B cell (primary cell): ENCODE measurements at regions not wholly inside any gene's neighbourhood (a gene's known extent, or its start where the extent isn't known, plus 50 kb on each side); places are given as distances from the start of the nearest gene placed in this dataset.

Experiments
- ATAC-seq: fragments of 200-7000 bp; cut with Tn5 transposase; one replicate; pipeline ENCODE4 v1.10.0; 2021; ENCODE audit warnings: low read depth, mild to moderate bottlenecking, moderate number of reproducible peaks, moderate library complexity
- CTCF ChIA-PET: fragments of 350-600 bp; sonication (Branson Sonifier 250); formaldehyde crosslinking; loops from one replicate; lab custom pipeline; 2021; ENCODE audit warnings: antibody characterized with exemption, inconsistent platforms; lab: Charles Lee
- POLR2A ChIA-PET: fragments of 350-600 bp; sonication (Branson Sonifier 250); formaldehyde crosslinking; loops from one replicate; lab custom pipeline; 2021; ENCODE audit warnings: antibody characterized with exemption; lab: Charles Lee
- DNase-seq: peaks from one replicate; pipeline ENCODE4 v3.0.0; 2013
- H2AFZ ChIP-seq: 2 replicates; pipeline ENCODE4 v1.6.1; 2012; ENCODE audit warnings: mild to moderate bottlenecking, low read depth, low read length; ENCODE audit not compliant: insufficient read depth, poor library complexity, severe bottlenecking
- H3K27ac ChIP-seq, 2 donors: 1 replicate in 1 of 2; 2 replicates in 1 of 2; pipeline ENCODE4 v1.5.1; 2012 to 2013; ENCODE audit warnings: low read length in 2 of 2, mild to moderate bottlenecking in 2 of 2, moderate library complexity in 1 of 2
- H3K27me3 ChIP-seq, 4 experiments: fragments of 200-600 bp in 1 of 4; sonication (generic) in 1 of 4; replicated peaks in 1 of 4; 1 replicate in 2 of 4; 2 replicates in 2 of 4; pipeline versions ENCODE4 v1.6.1 to v1.7.0; 2013 to 2016; ENCODE audit warnings: low read length in 3 of 4, mild to moderate bottlenecking in 2 of 4, mixed read lengths in 1 of 4, moderate library complexity in 1 of 4; ENCODE audit not compliant: insufficient read depth in 4 of 4, control insufficient read depth in 3 of 4; ENCODE audit errors: control extremely low read depth in 1 of 4
- H3K36me3 ChIP-seq, 2 experiments: replicated peaks in 1 of 2; 1 replicate in 1 of 2; 2 replicates in 1 of 2; pipeline versions ENCODE4 v1.6.1 to v1.7.1; 2013; ENCODE audit warnings: low read length in 1 of 2; ENCODE audit not compliant: insufficient read depth in 2 of 2, control insufficient read depth in 1 of 2; ENCODE audit errors: control extremely low read depth in 1 of 2, extremely low read depth in 1 of 2
- H3K4me1 ChIP-seq, 2 donors: fragments of 200-600 bp in 1 of 2; sonication (generic) in 1 of 2; 1 replicate in 1 of 2; 2 replicates in 1 of 2; pipeline versions ENCODE4 v1.5.1 to v1.6.1; 2013 to 2017; ENCODE audit warnings: low read length in 2 of 2; ENCODE audit not compliant: control insufficient read depth in 2 of 2, insufficient read depth in 2 of 2
- H3K4me2 ChIP-seq: replicated peaks from 2 replicates; pipeline ENCODE3; 2012; ENCODE audit warnings: mild to moderate bottlenecking, low read depth, low read length; ENCODE audit not compliant: poor library complexity, severe bottlenecking
- H3K4me3 ChIP-seq, 5 experiments: fragments of 200-600 bp in 1 of 5; sonication (generic) in 1 of 5; 1 replicate in 3 of 5; 2 replicates in 2 of 5; pipeline versions ENCODE4 v1.5.1 to v1.7.0; 2011 to 2016; ENCODE audit warnings: low read length in 4 of 5, mild to moderate bottlenecking in 4 of 5, low read depth in 2 of 5, control low read depth in 1 of 5, moderate library complexity in 1 of 5; ENCODE audit not compliant: insufficient read depth in 1 of 5; ENCODE audit errors: control extremely low read depth in 1 of 5, extremely low read depth in 1 of 5
- H3K79me2 ChIP-seq: fragments of 200-600 bp; sonication (generic); one replicate; pipeline ENCODE4 v1.6.0; 2016; ENCODE audit warnings: low read length; ENCODE audit not compliant: control insufficient read depth, insufficient read depth
- H3K9ac ChIP-seq: fragments of 200-600 bp; sonication (generic); 2 replicates; pipeline ENCODE4 v1.6.1; 2017; ENCODE audit warnings: mild to moderate bottlenecking, low read length, moderate library complexity
- H3K9me3 ChIP-seq, 3 donors: one replicate each; pipeline versions ENCODE4 v1.6.1 to v1.7.1; 2013; ENCODE audit warnings: low read length in 2 of 3; ENCODE audit not compliant: control insufficient read depth in 2 of 3, insufficient read depth in 1 of 3; ENCODE audit errors: control extremely low read depth in 1 of 3
- H4K20me1 ChIP-seq: 2 replicates; pipeline ENCODE4 v1.6.0; 2012; ENCODE audit warnings: mild to moderate bottlenecking, low read length; ENCODE audit not compliant: insufficient read depth, control insufficient read depth, poor library complexity, severe bottlenecking
- H3K27ac Mint-ChIP-seq: one replicate; pipeline ENCODE4 v1.8.0; 2021; ENCODE audit warnings: mixed read lengths
- H3K27me3 Mint-ChIP-seq: one replicate; pipeline ENCODE4 v1.8.0; 2021; ENCODE audit warnings: mixed read lengths
- H3K4me1 Mint-ChIP-seq: one replicate; pipeline ENCODE4 v1.8.0; 2021; ENCODE audit warnings: mixed read lengths
- H3K4me3 Mint-ChIP-seq: one replicate; pipeline ENCODE4 v1.8.0; 2021; ENCODE audit warnings: mixed read lengths
- H3K9me3 Mint-ChIP-seq: one replicate; pipeline ENCODE4 v1.8.0; 2022; ENCODE audit warnings: mixed read lengths; ENCODE audit not compliant: insufficient read depth
- CTCF ChIP-seq: fragments of 200-600 bp; IDR thresholded peaks from one replicate; pipeline ENCODE4 v1.8.0; 2022; ENCODE audit warnings: antibody characterized with exemption, mild to moderate bottlenecking
- EZH2 ChIP-seq: IDR thresholded peaks from 2 replicates; pipeline ENCODE4 v1.6.1; 2012; ENCODE audit warnings: borderline replicate concordance, low read depth, mild to moderate bottlenecking, moderate library complexity, low read length; ENCODE audit not compliant: insufficient read depth, poor library complexity, severe bottlenecking
- WGBS: methylation state at CpG from one replicate; pipeline ENCODE4 v1.1.5; 2013; ENCODE audit warnings: missing lambda C conversion rate; ENCODE audit not compliant: insufficient coverage; 5-methylcytosine and 5-hydroxymethylcytosine counted together
- intact Hi-C: fragments of 100-400 bp; cut with micrococcal nuclease; formaldehyde crosslinking; loops from one replicate; pipeline ENCODE4 v1.10.0; 2022

DNA sequence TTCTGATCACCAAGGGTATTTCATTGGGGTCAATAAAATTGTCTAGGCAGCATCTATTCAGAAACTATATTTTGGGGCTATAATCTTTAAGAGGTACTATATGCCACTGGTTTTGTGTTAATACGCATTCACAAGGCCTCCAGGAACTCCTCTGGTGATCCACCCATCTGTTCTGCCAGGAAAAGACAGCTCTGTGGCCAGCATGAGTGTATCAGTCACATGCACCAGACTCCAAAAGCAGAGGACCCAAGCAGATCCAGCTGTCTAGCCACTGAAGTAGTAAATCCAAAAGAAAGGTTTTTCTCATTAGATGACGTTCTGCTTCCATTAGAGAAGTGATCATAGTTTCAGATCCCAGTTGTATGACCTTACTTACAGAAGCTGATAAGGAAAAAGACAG lies 199.6 kb upstream of the CELF2 start:
- Mint-ChIP-seq H3K4me1 (no peaks in the 10 kb centered on the region), H3K27me3 (peaks cover 10% of the 10 kb centered on the region), H3K9me3 (no peaks in the 10 kb centered on the region), H3K27ac (no peak overlapping the region), H3K4me3 (no peak overlapping the region)
- no peaks in the 10 kb centered on the region for H3K9me3 ChIP-seq
- H3K4me1 ChIP-seq, result no peaks in the 10 kb centered on the region
- no peaks in the 10 kb centered on the region for H4K20me1 ChIP-seq
- 94% methylated on average over 1 of the region's 2 CpGs for WGBS
- no peak overlapping the region for H3K27ac ChIP-seq
- intact Hi-C loops, result no loop called here
- DNase-seq (no peak), ATAC-seq (no peak)
- no peak overlapping the region for H3K4me3 ChIP-seq
- no peaks in the 10 kb centered on the region for H3K36me3 ChIP-seq
- H3K9ac ChIP-seq, result no peak overlapping the region
- no peak overlapping the region for H3K4me2 ChIP-seq
- H3K79me2 ChIP-seq, result no peaks in the 10 kb centered on the region
- TF ChIP-seq EZH2, result no peak
- no peak for TF ChIP-seq CTCF
- H3K27me3 ChIP-seq, result no peaks in the 10 kb centered on the region
- POLR2A ChIA-PET, result no interaction called here
- CTCF ChIA-PET, result no interaction called here
- H2AFZ ChIP-seq, result no peak overlapping the region

- no peak for TF ChIP-seq EZH2
- no peak for TF ChIP-seq CTCF
- Histone ChIP-seq H3K27me3 (peaks cover 0 to 2% (median 0%) of the 10 kb centered on the region in 4 experiments), H3K4me3 (no peak overlapping the region), H3K27ac (no peak overlapping the region), H2AFZ (no peak overlapping the region), H3K9ac (no peak overlapping the region), H3K36me3 (no peaks in the 10 kb centered on the region), H3K9me3 (no peaks in the 10 kb centered on the region), H3K79me2 (no peaks in the 10 kb centered on the region), H3K4me2 (no peak overlapping the region), H3K4me1 (no peaks in the 10 kb centered on the region), H4K20me1 (no peaks in the 10 kb centered on the region)
- intact Hi-C loops, result no loop called here
- ChIA-PET CTCF (no interaction called here), POLR2A (no interaction called here)
- 61% methylated on average over 7 of the region's 7 CpGs for WGBS
- Mint-ChIP-seq H3K27ac (no peak overlapping the region), H3K27me3 (peaks cover 7% of the 10 kb centered on the region), H3K4me1 (no peaks in the 10 kb centered on the region), H3K4me3 (no peak overlapping the region), H3K9me3 (no peaks in the 10 kb centered on the region)
- DNase-seq (no peak), ATAC-seq (no peak)
Measured at GRCh38 chr10:10819206-10819856, 198.3 kb upstream of the CELF2 start.
